ENCODE measurements at regions not wholly inside any gene's neighbourhood (a gene's known extent, or its start where the extent isn't known, plus 50 kb on each side); places are given as distances from the start of the nearest gene placed in this dataset.

GRCh38 chr1:198842686-198843085 is 203.8 kb downstream of the PTPRC start:
- TF ChIP-seq, protein P1, sequence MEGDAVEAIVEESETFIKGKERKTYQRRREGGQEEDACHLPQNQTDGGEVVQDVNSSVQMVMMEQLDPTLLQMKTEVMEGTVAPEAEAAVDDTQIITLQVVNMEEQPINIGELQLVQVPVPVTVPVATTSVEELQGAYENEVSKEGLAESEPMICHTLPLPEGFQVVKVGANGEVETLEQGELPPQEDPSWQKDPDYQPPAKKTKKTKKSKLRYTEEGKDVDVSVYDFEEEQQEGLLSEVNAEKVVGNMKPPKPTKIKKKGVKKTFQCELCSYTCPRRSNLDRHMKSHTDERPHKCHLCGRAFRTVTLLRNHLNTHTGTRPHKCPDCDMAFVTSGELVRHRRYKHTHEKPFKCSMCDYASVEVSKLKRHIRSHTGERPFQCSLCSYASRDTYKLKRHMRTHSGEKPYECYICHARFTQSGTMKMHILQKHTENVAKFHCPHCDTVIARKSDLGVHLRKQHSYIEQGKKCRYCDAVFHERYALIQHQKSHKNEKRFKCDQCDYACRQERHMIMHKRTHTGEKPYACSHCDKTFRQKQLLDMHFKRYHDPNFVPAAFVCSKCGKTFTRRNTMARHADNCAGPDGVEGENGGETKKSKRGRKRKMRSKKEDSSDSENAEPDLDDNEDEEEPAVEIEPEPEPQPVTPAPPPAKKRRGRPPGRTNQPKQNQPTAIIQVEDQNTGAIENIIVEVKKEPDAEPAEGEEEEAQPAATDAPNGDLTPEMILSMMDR (IDR thresholded peaks at IDR 0.05; ENCODE audit: unreplicated experiment in 3 of 3), result no peak
- peaks cover 41% of the 10 kb centered on the region for H3K36me3 Mint-ChIP-seq (ENCODE audit: low read depth)
- H3K4me1 Mint-ChIP-seq, result peaks cover 12% of the 10 kb centered on the region
- peaks cover 3% of the 10 kb centered on the region for H3K27me3 Mint-ChIP-seq (ENCODE audit: low read depth)
- no peak overlapping the region for H3K4me3 Mint-ChIP-seq
- no peak overlapping the region for H3K27ac Mint-ChIP-seq
- peaks cover 7% of the 10 kb centered on the region for H3K9me3 Mint-ChIP-seq

GRCh38 chr1:198845271-198845670 is 206.4 kb downstream of the PTPRC start:
- H3K27ac Mint-ChIP-seq, result peak overlapping the region; percentile 49 to 86 (median 66)
- TF ChIP-seq, protein P1 (IDR thresholded peaks at IDR 0.05; ENCODE audit: unreplicated experiment in 3 of 3), result no peak
- peak overlapping the region in 1 of 3 experiments; percentile 29 for H3K4me3 Mint-ChIP-seq
- H3K36me3 Mint-ChIP-seq (ENCODE audit: low read depth), result peaks cover 53% of the 10 kb centered on the region
- H3K9me3 Mint-ChIP-seq, result peaks cover 7% of the 10 kb centered on the region
- peaks cover 3% of the 10 kb centered on the region for H3K27me3 Mint-ChIP-seq (ENCODE audit: low read depth)
- H3K4me1 Mint-ChIP-seq, result peaks cover 35% of the 10 kb centered on the region

GRCh38 chr1:198845851-198846250 is 207.0 kb downstream of the PTPRC start:
- Mint-ChIP-seq H3K4me3 (no peak overlapping the region), H3K9me3 (peaks cover 7% of the 10 kb centered on the region), H3K27me3 (ENCODE audit: low read depth) (peaks cover 3% of the 10 kb centered on the region), H3K36me3 (ENCODE audit: low read depth) (peaks cover 54% of the 10 kb centered on the region), H3K4me1 (peaks cover 35% of the 10 kb centered on the region), H3K27ac (peak overlapping the region in 1 of 3 experiments; percentile 49)
- TF ChIP-seq, protein P1 (IDR thresholded peaks at IDR 0.05; ENCODE audit: unreplicated experiment in 3 of 3), result no peak

- Mint-ChIP-seq H3K27me3 (ENCODE audit: low read depth) (peaks cover 3% of the 10 kb centered on the region), H3K9me3 (peaks cover 7% of the 10 kb centered on the region), H3K36me3 (ENCODE audit: low read depth) (peaks cover 54% of the 10 kb centered on the region), H3K27ac (peak overlapping the region in 1 of 3 experiments; percentile 61), H3K4me1 (peaks cover 35% of the 10 kb centered on the region), H3K4me3 (no peak overlapping the region)
- TF ChIP-seq, protein P1 (IDR thresholded peaks at IDR 0.05; ENCODE audit: unreplicated experiment in 3 of 3), result no peak
These were observed 207.7 kb downstream of the PTPRC start for GRCh38 chr1:198846556-198846955.

- TF ChIP-seq, protein P1 (IDR thresholded peaks at IDR 0.05; ENCODE audit: unreplicated experiment in 3 of 3), result no peak
- H3K4me3 Mint-ChIP-seq, result no peak overlapping the region
- H3K4me1 Mint-ChIP-seq, result peaks cover 35% of the 10 kb centered on the region
- peaks cover 3% of the 10 kb centered on the region for H3K27me3 Mint-ChIP-seq (ENCODE audit: low read depth)
- peak overlapping the region; percentile 65 to 97 (median 94) for H3K27ac Mint-ChIP-seq
- H3K9me3 Mint-ChIP-seq, result peaks cover 10% of the 10 kb centered on the region
- peaks cover 55% of the 10 kb centered on the region for H3K36me3 Mint-ChIP-seq (ENCODE audit: low read depth)
These were observed 209.4 kb downstream of the PTPRC start for GRCh38 chr1:198848206-198848605.

DNA sequence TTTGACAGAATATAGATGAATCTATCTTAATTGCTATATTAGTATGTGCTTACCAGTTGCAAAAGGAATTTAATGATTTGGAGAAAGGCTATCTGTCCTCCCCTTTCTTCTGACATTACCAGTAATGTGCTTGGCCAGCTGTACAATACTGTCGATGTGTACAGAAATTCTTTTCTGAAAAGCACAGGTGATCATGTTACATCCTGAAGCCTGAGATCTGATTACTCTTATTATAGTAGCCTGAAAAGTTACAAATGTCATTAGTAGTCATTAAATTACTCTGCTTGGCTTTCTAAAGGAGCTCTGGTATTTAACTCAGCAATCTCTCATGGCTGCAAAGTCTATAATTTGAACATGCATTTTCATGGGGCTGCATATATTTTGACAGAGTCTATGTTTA is 209.8 kb downstream of the PTPRC start:
- peaks cover 56% of the 10 kb centered on the region for H3K36me3 Mint-ChIP-seq (ENCODE audit: low read depth)
- peaks cover 3% of the 10 kb centered on the region for H3K27me3 Mint-ChIP-seq (ENCODE audit: low read depth)

More for the DNA sequence above, 209.8 kb downstream of the PTPRC start:
- Mint-ChIP-seq H3K4me3 (peak overlapping the region in 1 of 3 experiments; percentile 11), H3K9me3 (peaks cover 10% of the 10 kb centered on the region), H3K27ac (peak overlapping the region; percentile 65 to 97 (median 94)), H3K4me1 (peaks cover 35% of the 10 kb centered on the region)
- TF ChIP-seq, protein P1 (IDR thresholded peaks at IDR 0.05; ENCODE audit: unreplicated experiment in 3 of 3), result no peak
